Astrocyte (in vitro differentiated cells and primary cell): ENCODE measurements at regions not wholly inside any gene's neighbourhood (a gene's known extent, or its start where the extent isn't known, plus 50 kb on each side); places are given as distances from the start of the nearest gene placed in this dataset.

ENCODE experiments used
- DNase-seq: peaks from one replicate; pipeline ENCODE4 v3.0.0-alpha.2; 2010; ENCODE audit warnings: low read depth
- FAIRE-seq: peaks from 2 replicates; lab custom pipeline; 2011; peaks lifted over from hg19 to GRCh38; lab: Jason Lieb, UNC
- H2AFZ ChIP-seq: 2 replicates; pipeline ENCODE4 v1.6.0; 2012; ENCODE audit warnings: low read depth, low read length, inconsistent platforms
- H3K27ac ChIP-seq: 2 replicates; pipeline ENCODE4 v1.5.1; 2011; ENCODE audit warnings: low read depth, low read length, inconsistent platforms
- H3K27me3 ChIP-seq: 2 replicates; pipeline ENCODE4 v1.6.0; 2011; ENCODE audit warnings: low read length, inconsistent platforms; ENCODE audit not compliant: insufficient read depth
- H3K36me3 ChIP-seq: 2 replicates; pipeline ENCODE4 v1.5.1; 2011; ENCODE audit warnings: low read length, inconsistent platforms; ENCODE audit not compliant: insufficient read depth
- H3K4me1 ChIP-seq: 2 replicates; pipeline ENCODE4 v1.5.1; 2011; ENCODE audit warnings: low read length, inconsistent platforms; ENCODE audit not compliant: insufficient read depth
- H3K4me2 ChIP-seq: 2 replicates; pipeline ENCODE4 v1.6.0; 2012; ENCODE audit warnings: low read length, inconsistent platforms
- H3K4me3 ChIP-seq: 2 replicates; pipeline ENCODE4 v1.5.1; 2011; ENCODE audit warnings: low read depth, mild to moderate bottlenecking, low read length, inconsistent platforms; ENCODE audit not compliant: insufficient read depth
- H3K79me2 ChIP-seq: 2 replicates; pipeline ENCODE4 v1.6.0; 2012; ENCODE audit warnings: mild to moderate bottlenecking, low read length, inconsistent platforms; ENCODE audit not compliant: insufficient read depth
- H3K9ac ChIP-seq: 2 replicates; pipeline ENCODE4 v1.6.0; 2012; ENCODE audit warnings: mild to moderate bottlenecking, low read length, inconsistent platforms
- H3K9me3 ChIP-seq: 2 replicates; pipeline ENCODE4 v1.5.1; 2012; ENCODE audit warnings: low read depth, mild to moderate bottlenecking, low read length, inconsistent platforms; ENCODE audit not compliant: insufficient read depth
- H4K20me1 ChIP-seq: 2 replicates; pipeline ENCODE4 v1.6.0; 2012; ENCODE audit warnings: low read length, inconsistent platforms; ENCODE audit not compliant: insufficient read depth
- H3K27ac Mint-ChIP-seq: one replicate; pipeline ENCODE4 v1.8.0; 2021; ENCODE audit warnings: mild to moderate bottlenecking, mixed read lengths; ENCODE audit not compliant: unreplicated experiment
- H3K27me3 Mint-ChIP-seq: one replicate; pipeline ENCODE4 v1.8.0; 2021; ENCODE audit warnings: low read depth, mixed read lengths; ENCODE audit not compliant: unreplicated experiment
- H3K36me3 Mint-ChIP-seq: one replicate; pipeline ENCODE4 v1.8.0; 2021; ENCODE audit warnings: low read depth, mixed read lengths; ENCODE audit not compliant: unreplicated experiment
- H3K4me1 Mint-ChIP-seq: one replicate; pipeline ENCODE4 v1.8.0; 2021; ENCODE audit warnings: low read depth, mixed read lengths; ENCODE audit not compliant: unreplicated experiment
- H3K4me3 Mint-ChIP-seq: one replicate; pipeline ENCODE4 v1.8.0; 2021; ENCODE audit warnings: mild to moderate bottlenecking, moderate library complexity, mixed read lengths; ENCODE audit not compliant: unreplicated experiment
- H3K9me3 Mint-ChIP-seq: one replicate; pipeline ENCODE4 v1.8.0; 2021; ENCODE audit warnings: mild to moderate bottlenecking, mixed read lengths; ENCODE audit not compliant: unreplicated experiment
- EZH2 ChIP-seq: IDR thresholded peaks from 2 replicates; pipeline ENCODE4 v1.6.1; 2012; ENCODE audit warnings: mild to moderate bottlenecking, low read length, inconsistent platforms; ENCODE audit not compliant: insufficient read depth
- TF ChIP-seq, protein P1 (sequence below): IDR thresholded peaks from 2 replicates; pipeline ENCODE4 v1.5.1; 2011; ENCODE audit warnings: low read depth, mild to moderate bottlenecking, inconsistent platforms, low read length, moderate library complexity; ENCODE audit not compliant: insufficient read depth

DNA sequence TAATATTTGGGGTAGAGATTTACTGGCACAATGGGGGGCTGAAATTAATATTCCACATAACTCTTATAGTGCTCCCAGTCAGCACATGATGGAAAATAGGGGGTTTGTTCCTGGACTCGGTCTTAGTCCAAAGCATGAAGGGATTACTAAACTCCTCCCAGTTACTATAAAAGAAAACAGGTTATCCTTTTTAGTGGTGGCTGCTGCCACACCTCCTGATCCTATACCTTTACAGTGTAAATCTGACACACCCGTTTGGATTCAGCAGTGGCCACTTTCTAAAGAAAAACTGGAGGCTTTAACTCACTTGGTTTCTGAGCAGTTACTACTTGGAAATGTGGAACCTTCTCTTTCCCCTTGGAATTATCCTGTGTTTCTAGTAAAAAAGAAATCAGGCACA, 572.9 kb upstream of the PTGER4 start:
- H3K4me1 Mint-ChIP-seq: no peaks in the 10 kb centered on the region
- no peak overlapping the region for H2AFZ ChIP-seq
- no peak overlapping the region for H3K4me2 ChIP-seq
- H3K4me1 ChIP-seq: no peaks in the 10 kb centered on the region
- no peak overlapping the region for H3K27ac ChIP-seq
- H3K27me3 Mint-ChIP-seq: no peaks in the 10 kb centered on the region
- TF ChIP-seq EZH2: no peak
- TF ChIP-seq, protein P1, sequence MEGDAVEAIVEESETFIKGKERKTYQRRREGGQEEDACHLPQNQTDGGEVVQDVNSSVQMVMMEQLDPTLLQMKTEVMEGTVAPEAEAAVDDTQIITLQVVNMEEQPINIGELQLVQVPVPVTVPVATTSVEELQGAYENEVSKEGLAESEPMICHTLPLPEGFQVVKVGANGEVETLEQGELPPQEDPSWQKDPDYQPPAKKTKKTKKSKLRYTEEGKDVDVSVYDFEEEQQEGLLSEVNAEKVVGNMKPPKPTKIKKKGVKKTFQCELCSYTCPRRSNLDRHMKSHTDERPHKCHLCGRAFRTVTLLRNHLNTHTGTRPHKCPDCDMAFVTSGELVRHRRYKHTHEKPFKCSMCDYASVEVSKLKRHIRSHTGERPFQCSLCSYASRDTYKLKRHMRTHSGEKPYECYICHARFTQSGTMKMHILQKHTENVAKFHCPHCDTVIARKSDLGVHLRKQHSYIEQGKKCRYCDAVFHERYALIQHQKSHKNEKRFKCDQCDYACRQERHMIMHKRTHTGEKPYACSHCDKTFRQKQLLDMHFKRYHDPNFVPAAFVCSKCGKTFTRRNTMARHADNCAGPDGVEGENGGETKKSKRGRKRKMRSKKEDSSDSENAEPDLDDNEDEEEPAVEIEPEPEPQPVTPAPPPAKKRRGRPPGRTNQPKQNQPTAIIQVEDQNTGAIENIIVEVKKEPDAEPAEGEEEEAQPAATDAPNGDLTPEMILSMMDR: no peak
- no peak overlapping the region for H3K4me3 Mint-ChIP-seq
- no peaks in the 10 kb centered on the region for H3K36me3 Mint-ChIP-seq
- H3K9me3 Mint-ChIP-seq: peaks cover 6% of the 10 kb centered on the region
- H3K9me3 ChIP-seq: no peaks in the 10 kb centered on the region
- no peak overlapping the region for H3K27ac Mint-ChIP-seq
- no peak for DNase-seq
- H3K4me3 ChIP-seq: no peak overlapping the region
- H3K79me2 ChIP-seq: no peaks in the 10 kb centered on the region
- H3K27me3 ChIP-seq: no peaks in the 10 kb centered on the region
- FAIRE-seq: no peak
- H3K36me3 ChIP-seq: no peaks in the 10 kb centered on the region
- no peaks in the 10 kb centered on the region for H4K20me1 ChIP-seq
- H3K9ac ChIP-seq: no peak overlapping the region

DNA sequence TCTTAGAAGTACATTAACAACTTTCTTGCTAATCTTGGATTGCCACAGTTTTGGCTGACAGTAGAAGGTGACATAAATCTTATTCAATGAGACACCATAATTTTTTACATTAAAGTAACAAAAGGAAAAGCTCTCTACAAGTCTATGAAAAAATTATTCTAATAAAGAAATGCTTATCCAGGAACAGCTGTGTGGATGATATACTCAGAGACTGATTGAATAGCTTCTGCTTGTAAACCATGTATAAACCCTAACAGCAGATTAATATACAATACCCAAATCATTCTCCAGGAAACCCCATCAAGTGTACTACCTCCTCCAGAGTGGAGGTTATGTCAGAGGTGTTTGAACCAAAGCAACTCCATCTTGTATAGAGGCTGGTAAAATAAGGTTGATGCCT, 581.4 kb upstream of the PTGER4 start:
- H3K27ac Mint-ChIP-seq: no peak overlapping the region

DNA sequence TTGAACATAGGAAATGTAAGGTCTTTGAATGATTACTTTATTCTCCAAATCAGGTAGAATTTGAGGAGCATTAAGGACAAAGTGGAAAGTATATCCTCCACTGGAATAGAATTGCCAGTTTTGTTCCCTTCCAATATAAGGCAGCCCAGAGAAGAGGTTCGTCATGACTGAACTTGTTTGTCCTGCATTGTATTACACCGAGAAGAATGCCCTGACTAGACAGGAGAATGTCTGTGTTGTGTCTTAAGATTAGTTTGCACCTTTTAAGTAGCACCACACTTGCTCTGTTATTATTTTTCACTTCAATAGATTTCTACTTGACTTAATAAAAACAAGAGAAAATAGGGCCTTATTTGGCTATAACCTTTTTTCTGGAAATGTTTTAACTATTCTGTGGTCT, 586.2 kb upstream of the PTGER4 start:
- peaks cover 9% of the 10 kb centered on the region for H3K9me3 Mint-ChIP-seq
- no peak overlapping the region for H3K27ac Mint-ChIP-seq
- H3K36me3 ChIP-seq: no peaks in the 10 kb centered on the region
- no peak overlapping the region for H3K27ac ChIP-seq
- H3K4me1 Mint-ChIP-seq: no peaks in the 10 kb centered on the region
- H4K20me1 ChIP-seq: no peaks in the 10 kb centered on the region
- H3K4me3 Mint-ChIP-seq: no peak overlapping the region
- TF ChIP-seq, protein P1: no peak
- no peak for TF ChIP-seq EZH2
- H3K9ac ChIP-seq: no peak overlapping the region
- no peak overlapping the region for H3K4me2 ChIP-seq
- FAIRE-seq (no peak), DNase-seq (no peak)
- H3K4me1 ChIP-seq: no peaks in the 10 kb centered on the region
- H3K9me3 ChIP-seq: peaks cover 3% of the 10 kb centered on the region
- no peaks in the 10 kb centered on the region for H3K79me2 ChIP-seq
- H3K27me3 ChIP-seq: no peaks in the 10 kb centered on the region
- H3K36me3 Mint-ChIP-seq: no peaks in the 10 kb centered on the region
- no peak overlapping the region for H3K4me3 ChIP-seq
- no peak overlapping the region for H2AFZ ChIP-seq
- H3K27me3 Mint-ChIP-seq: no peaks in the 10 kb centered on the region

More for the DNA sequence above, 581.4 kb upstream of the PTGER4 start:
- H3K4me3 ChIP-seq: no peak overlapping the region
- Mint-ChIP-seq H3K9me3 (peaks cover 1% of the 10 kb centered on the region), H3K27me3 (no peaks in the 10 kb centered on the region), H3K4me3 (no peak overlapping the region), H3K36me3 (no peaks in the 10 kb centered on the region), H3K4me1 (no peaks in the 10 kb centered on the region)
- TF ChIP-seq, protein P1: no peak
- TF ChIP-seq EZH2: no peak
- FAIRE-seq (no peak), DNase-seq (no peak)
- H3K9ac ChIP-seq: no peak overlapping the region
- no peak overlapping the region for H3K27ac ChIP-seq
- no peaks in the 10 kb centered on the region for H3K27me3 ChIP-seq
- H4K20me1 ChIP-seq: no peaks in the 10 kb centered on the region
- H3K9me3 ChIP-seq: peaks cover 3% of the 10 kb centered on the region
- no peaks in the 10 kb centered on the region for H3K36me3 ChIP-seq
- no peaks in the 10 kb centered on the region for H3K79me2 ChIP-seq
- no peak overlapping the region for H2AFZ ChIP-seq
- H3K4me1 ChIP-seq: no peaks in the 10 kb centered on the region
- H3K4me2 ChIP-seq: no peak overlapping the region
